H1 (cell line): ENCODE measurements at regions not wholly inside any gene's neighbourhood (a gene's known extent, or its start where the extent isn't known, plus 50 kb on each side); places are given as distances from the start of the nearest gene placed in this dataset.

ENCODE experiments used
- CTCF ChIA-PET: fragments of 300-600 bp; sonication (Branson Sonifier 250); formaldehyde crosslinking; loops from one replicate; lab custom pipeline; 2021; ENCODE audit not compliant: partially characterized antibody; lab: Charles Lee
- POLR2A ChIA-PET: fragments of 300-600 bp; sonication (Branson Sonifier 250); formaldehyde crosslinking; loops from one replicate; lab custom pipeline; 2021; ENCODE audit warnings: inconsistent platforms; ENCODE audit not compliant: partially characterized antibody; lab: Charles Lee
- DNase-seq, 2 experiments: peaks; one replicate each; pipeline versions ENCODE4 v3.0.0 to v3.0.0-alpha.2; 2010 to 2022; ENCODE audit warnings: low spot score in 2 of 2, low read depth in 1 of 2, mixed read lengths in 1 of 2
- FAIRE-seq: peaks from 2 replicates; lab custom pipeline; 2011; peaks lifted over from hg19 to GRCh38; lab: Jason Lieb, UNC
- H2AFZ ChIP-seq: 2 replicates; pipeline ENCODE4 v1.8.1; 2012; ENCODE audit warnings: low read length, inconsistent platforms
- H2AK5ac ChIP-seq: 2 replicates; pipeline ENCODE4 v1.6.1; 2013; ENCODE audit warnings: low read depth, low read length
- H2BK120ac ChIP-seq: replicated peaks from 2 replicates; pipeline ENCODE3; 2013; ENCODE audit warnings: low read depth, low read length, inconsistent platforms
- H2BK12ac ChIP-seq: 2 replicates; pipeline ENCODE4 v1.6.1; 2013; ENCODE audit warnings: low read depth, low read length
- H2BK15ac ChIP-seq: 2 replicates; pipeline ENCODE4 v1.6.1; 2013; ENCODE audit warnings: low read length
- H2BK20ac ChIP-seq: 2 replicates; pipeline ENCODE4 v1.6.1; 2013; ENCODE audit warnings: low read length
- H2BK5ac ChIP-seq: 2 replicates; pipeline ENCODE4 v1.6.1; 2013; ENCODE audit warnings: low read depth, low read length
- H3K14ac ChIP-seq: 2 replicates; pipeline ENCODE4 v1.6.1; 2013; ENCODE audit warnings: inconsistent platforms; ENCODE audit not compliant: insufficient read length
- H3K18ac ChIP-seq: 2 replicates; pipeline ENCODE4 v1.6.1; 2013; ENCODE audit warnings: low read length; ENCODE audit errors: extremely low read depth
- H3K23ac ChIP-seq: 2 replicates; pipeline ENCODE4 v1.6.1; 2013; ENCODE audit warnings: inconsistent platforms; ENCODE audit not compliant: insufficient read length
- H3K23me2 ChIP-seq: 2 replicates; pipeline ENCODE4 v1.6.1; 2013; ENCODE audit warnings: low read depth, low read length
- H3K27ac ChIP-seq: 2 replicates; pipeline ENCODE4 v1.6.1; 2011; ENCODE audit warnings: low read depth, low read length, inconsistent platforms
- H3K27me3 ChIP-seq, 4 experiments: replicated peaks in 1 of 4; 1 replicate in 1 of 4; 2 replicates in 3 of 4; pipeline versions ENCODE4 v1.6.1 to v1.8.1; 2011 to 2013; ENCODE audit warnings: low read length in 3 of 4, mild to moderate bottlenecking in 3 of 4, inconsistent platforms in 2 of 4, mixed read lengths in 2 of 4, moderate library complexity in 1 of 4; ENCODE audit not compliant: control insufficient read depth in 3 of 4, insufficient read depth in 3 of 4; ENCODE audit errors: extremely low read depth in 1 of 4
- H3K36me3 ChIP-seq, 4 experiments: 2 replicates each; pipeline versions ENCODE4 v1.6.1 to v1.8.1; 2011 to 2013; ENCODE audit warnings: mild to moderate bottlenecking in 4 of 4, low read length in 3 of 4, moderate library complexity in 2 of 4, control low read depth in 1 of 4, inconsistent platforms in 1 of 4; ENCODE audit not compliant: insufficient read depth in 4 of 4, control insufficient read depth in 2 of 4
- H3K4ac ChIP-seq: replicated peaks from 2 replicates; pipeline ENCODE3; 2013; ENCODE audit warnings: low read length, low read depth, mixed read lengths, inconsistent platforms; ENCODE audit not compliant: insufficient read length
- H3K4me1 ChIP-seq, 4 experiments: replicated peaks in 1 of 4; 1 replicate in 1 of 4; 2 replicates in 3 of 4; pipeline versions ENCODE4 v1.6.1 to v1.8.1; 2011 to 2013; ENCODE audit warnings: low read length in 3 of 4, inconsistent platforms in 2 of 4, mixed read lengths in 1 of 4; ENCODE audit not compliant: insufficient read depth in 4 of 4, control insufficient read depth in 3 of 4
- H3K4me2 ChIP-seq, 2 experiments: 2 replicates each; pipeline versions ENCODE4 v1.6.1 to v1.8.1; 2011 to 2013; ENCODE audit warnings: low read depth in 2 of 2, low read length in 2 of 2, control low read depth in 1 of 2, inconsistent platforms in 1 of 2, mild to moderate bottlenecking in 1 of 2; ENCODE audit not compliant: insufficient read depth in 1 of 2
- H3K4me3 ChIP-seq, 4 experiments: fragments of 200-600, 300-600 bp in 1 of 4; sonication (generic), shearing (Covaris generic), sonication (Bioruptor Twin) in 1 of 4; 2 replicates each; pipeline versions ENCODE4 v1.5.1 to v1.8.1; 2011 to 2016; ENCODE audit warnings: low read length in 4 of 4, low read depth in 3 of 4, control low read depth in 2 of 4, inconsistent platforms in 2 of 4, mild to moderate bottlenecking in 2 of 4, mixed read lengths in 1 of 4, moderate library complexity in 1 of 4; ENCODE audit not compliant: insufficient read depth in 2 of 4; ENCODE audit errors: extremely low read depth in 1 of 4
- H3K56ac ChIP-seq: replicated peaks from 2 replicates; pipeline ENCODE3; 2013; ENCODE audit warnings: low read depth, mild to moderate bottlenecking, mixed read lengths, low read length, inconsistent platforms; ENCODE audit not compliant: insufficient read length
- H3K79me1 ChIP-seq: 2 replicates; pipeline ENCODE4 v1.6.1; 2013; ENCODE audit warnings: low read depth, low read length, control low read depth
- H3K79me2 ChIP-seq, 2 experiments: 2 replicates each; pipeline versions ENCODE4 v1.6.1 to v1.8.1; 2012 to 2013; ENCODE audit warnings: low read length in 2 of 2, mild to moderate bottlenecking in 2 of 2, inconsistent platforms in 1 of 2; ENCODE audit not compliant: insufficient read depth in 2 of 2, control insufficient read depth in 1 of 2
- H3K9ac ChIP-seq, 4 experiments: replicated peaks in 1 of 4; 1 replicate in 1 of 4; 2 replicates in 3 of 4; pipeline versions ENCODE4 v1.6.1 to v1.8.1; 2011 to 2013; ENCODE audit warnings: low read depth in 3 of 4, low read length in 3 of 4, control low read depth in 2 of 4, mild to moderate bottlenecking in 2 of 4, moderate library complexity in 2 of 4, inconsistent platforms in 1 of 4; ENCODE audit errors: extremely low read depth in 1 of 4
- H3K9me3 ChIP-seq, 2 experiments: 2 replicates each; pipeline versions ENCODE4 v1.6.1 to v1.8.1; 2012 to 2013; ENCODE audit warnings: mild to moderate bottlenecking in 2 of 2, moderate library complexity in 2 of 2, control low read depth in 1 of 2, inconsistent platforms in 1 of 2, low read depth in 1 of 2, low read length in 1 of 2, mixed read lengths in 1 of 2; ENCODE audit not compliant: insufficient read depth in 2 of 2
- H4K20me1 ChIP-seq, 2 experiments: replicated peaks in 1 of 2; 2 replicates each; pipeline versions ENCODE3 to v1.8.1; 2011 to 2013; ENCODE audit warnings: inconsistent platforms in 2 of 2, low read length in 2 of 2, mild to moderate bottlenecking in 1 of 2; ENCODE audit not compliant: insufficient read depth in 2 of 2, control insufficient read depth in 1 of 2
- H4K5ac ChIP-seq: 2 replicates; pipeline ENCODE4 v1.6.1; 2013; ENCODE audit warnings: low read length, low read depth, mixed read lengths, inconsistent platforms; ENCODE audit not compliant: insufficient read length
- H4K8ac ChIP-seq: 2 replicates; pipeline ENCODE4 v1.8.0; 2013; ENCODE audit warnings: mild to moderate bottlenecking, moderate library complexity, low read length, inconsistent platforms; ENCODE audit not compliant: insufficient read depth; ENCODE audit errors: extremely low read depth
- H4K91ac ChIP-seq: replicated peaks from 2 replicates; pipeline ENCODE3; 2013; ENCODE audit warnings: low read length, mixed read lengths, inconsistent platforms; ENCODE audit not compliant: insufficient read length
- BCL11A ChIP-seq, 2 experiments: IDR thresholded peaks; one replicate each; pipeline ENCODE4 v1.6.1; 2011; ENCODE audit warnings: low read depth in 2 of 2, low read length in 2 of 2, mild to moderate bottlenecking in 2 of 2
- HDAC6 ChIP-seq: IDR thresholded peaks from one replicate; pipeline ENCODE4 v1.7.1; 2012; ENCODE audit warnings: low read depth, mild to moderate bottlenecking, inconsistent platforms, low read length, moderate library complexity
- WGBS, 2 experiments: shearing (Covaris generic) in 1 of 2; methylation state at CpG; one replicate each; pipeline versions ENCODE4 v1.1.6 to v1.1.7; 2013 to 2015; ENCODE audit warnings: low lambda C conversion rate in 2 of 2, mixed read lengths in 2 of 2, inconsistent platforms in 1 of 2, low coverage in 1 of 2, missing lambda C conversion rate in 1 of 2; ENCODE audit not compliant: insufficient replicate concordance in 2 of 2, insufficient coverage in 1 of 2, insufficient read length in 1 of 2; ENCODE audit errors: extremely low coverage in 1 of 2, missing lambda C conversion rate in 1 of 2; 5-methylcytosine and 5-hydroxymethylcytosine counted together

DNA sequence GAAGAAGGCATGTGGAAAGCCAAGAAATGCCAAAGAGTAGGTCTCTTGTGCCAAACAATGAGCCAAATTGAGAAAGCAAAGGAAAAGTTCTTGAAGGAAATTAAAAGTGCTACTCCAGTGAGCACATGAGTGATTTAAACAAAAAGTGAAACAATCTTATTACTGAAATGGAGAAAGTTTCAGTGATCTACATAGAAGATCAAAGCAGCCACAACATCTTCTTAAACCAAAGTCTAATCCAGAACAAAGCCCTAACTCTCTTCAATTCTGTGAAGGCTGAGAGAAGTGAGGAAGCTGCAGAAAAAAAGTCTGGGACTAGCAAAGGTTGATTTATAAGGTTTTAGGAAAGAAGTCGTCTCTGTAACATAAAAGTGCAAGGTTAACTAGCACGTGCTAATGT lies 259.6 kb downstream of the FLRT2 start:
- Histone ChIP-seq H4K20me1 (no peaks in the 10 kb centered on the region), H4K5ac (no peak overlapping the region), H3K27me3 (no peaks in the 10 kb centered on the region), H2BK15ac (no peak overlapping the region), H3K9ac (no peak overlapping the region), H3K4me2 (no peak overlapping the region), H3K14ac (no peak overlapping the region), H4K8ac (no peak overlapping the region), H3K9me3 (no peaks in the 10 kb centered on the region), H2BK20ac (no peak overlapping the region), H3K18ac (no peak overlapping the region), H3K23ac (no peak overlapping the region), H2AFZ (peak overlapping the region; percentile 46; the same call in 1 of the 2 replicates), H3K23me2 (no peaks in the 10 kb centered on the region), H4K91ac (no peak overlapping the region), H3K4me1 (no peaks in the 10 kb centered on the region), H3K36me3 (no peaks in the 10 kb centered on the region), H2BK12ac (no peak overlapping the region), H3K79me2 (no peaks in the 10 kb centered on the region)
- no peak for DNase-seq
- no peak for FAIRE-seq
- CTCF ChIA-PET = no interaction called here
- WGBS, 2 experiments = 84% methylated on average over 2 of the region's 2 CpGs; no CpG with 5 or more reads in 1 of the 2 experiments
- no peak for TF ChIP-seq BCL11A (IDR thresholded peaks at IDR 0.05; ENCODE audit: low read depth in 2 of 2, low read length in 2 of 2)
- no peak for TF ChIP-seq HDAC6
- TF ChIP-seq, all 59 proteins: peak for 0
- POLR2A ChIA-PET = no interaction called here
- H2BK120ac ChIP-seq = no peak overlapping the region
- no peak overlapping the region for H3K27ac ChIP-seq
- H3K56ac ChIP-seq = no peak overlapping the region
- H3K4ac ChIP-seq = no peak overlapping the region
- H3K79me1 ChIP-seq = no peaks in the 10 kb centered on the region
- H2AK5ac ChIP-seq = no peak overlapping the region
- no peak overlapping the region for H3K4me3 ChIP-seq
- no peak overlapping the region for H2BK5ac ChIP-seq
